ENCODE measurements at regions not wholly inside any gene's neighbourhood (a gene's known extent, or its start where the extent isn't known, plus 50 kb on each side); places are given as distances from the start of the nearest gene placed in this dataset.

DNA sequence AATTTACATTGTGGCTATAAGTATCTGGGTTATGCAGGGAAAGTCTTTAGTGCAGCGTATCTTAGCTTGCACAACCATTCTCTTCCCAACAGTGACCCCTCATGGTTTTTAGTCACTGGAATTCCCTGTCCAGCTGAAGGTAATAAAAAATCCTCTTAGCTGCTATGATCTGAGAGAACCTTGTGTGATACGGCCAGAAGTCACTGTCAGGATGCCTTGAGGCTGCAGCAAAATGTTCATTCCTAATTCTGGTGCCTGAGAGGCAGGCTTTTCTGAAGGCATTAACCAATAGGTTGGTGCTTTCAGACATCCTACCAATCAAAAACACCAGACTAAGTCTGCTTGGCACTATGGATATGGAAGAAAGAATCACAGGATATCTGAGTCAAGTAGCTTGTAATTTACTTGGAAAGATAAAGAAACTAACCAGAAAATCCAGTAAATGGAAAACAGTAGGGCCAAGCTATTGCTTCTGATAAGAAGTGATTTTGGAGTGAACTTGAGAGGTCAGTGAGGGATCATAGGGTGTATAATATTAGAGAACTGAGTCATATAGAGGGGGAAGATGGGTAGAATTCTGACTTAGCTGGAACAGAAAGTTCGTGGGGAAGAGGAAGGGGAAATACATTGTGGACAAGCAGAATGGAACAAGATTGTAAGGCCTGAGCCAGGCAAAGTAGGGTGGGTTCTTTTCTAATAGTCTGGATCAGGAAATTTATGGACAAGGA lies 89.0 kb upstream of the SLC14A2 start:
- intact Hi-C loops (cut with DNase I), result no loop called here
- H3K27me3 ChIP-seq, result no peaks in the 10 kb centered on the region
- TF ChIP-seq, protein P1, sequence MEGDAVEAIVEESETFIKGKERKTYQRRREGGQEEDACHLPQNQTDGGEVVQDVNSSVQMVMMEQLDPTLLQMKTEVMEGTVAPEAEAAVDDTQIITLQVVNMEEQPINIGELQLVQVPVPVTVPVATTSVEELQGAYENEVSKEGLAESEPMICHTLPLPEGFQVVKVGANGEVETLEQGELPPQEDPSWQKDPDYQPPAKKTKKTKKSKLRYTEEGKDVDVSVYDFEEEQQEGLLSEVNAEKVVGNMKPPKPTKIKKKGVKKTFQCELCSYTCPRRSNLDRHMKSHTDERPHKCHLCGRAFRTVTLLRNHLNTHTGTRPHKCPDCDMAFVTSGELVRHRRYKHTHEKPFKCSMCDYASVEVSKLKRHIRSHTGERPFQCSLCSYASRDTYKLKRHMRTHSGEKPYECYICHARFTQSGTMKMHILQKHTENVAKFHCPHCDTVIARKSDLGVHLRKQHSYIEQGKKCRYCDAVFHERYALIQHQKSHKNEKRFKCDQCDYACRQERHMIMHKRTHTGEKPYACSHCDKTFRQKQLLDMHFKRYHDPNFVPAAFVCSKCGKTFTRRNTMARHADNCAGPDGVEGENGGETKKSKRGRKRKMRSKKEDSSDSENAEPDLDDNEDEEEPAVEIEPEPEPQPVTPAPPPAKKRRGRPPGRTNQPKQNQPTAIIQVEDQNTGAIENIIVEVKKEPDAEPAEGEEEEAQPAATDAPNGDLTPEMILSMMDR (IDR thresholded peaks at IDR 0.05), result no peak
- no peak for DNase-seq
- H3K4me1 ChIP-seq, result no peaks in the 10 kb centered on the region
- no peaks in the 10 kb centered on the region for H3K9me3 ChIP-seq
- H3K27ac ChIP-seq, result peak overlapping the region; percentile 47
- H3K36me3 ChIP-seq, result no peaks in the 10 kb centered on the region
- ATAC-seq, result no peak
- no peak overlapping the region for H3K4me3 ChIP-seq

DNA sequence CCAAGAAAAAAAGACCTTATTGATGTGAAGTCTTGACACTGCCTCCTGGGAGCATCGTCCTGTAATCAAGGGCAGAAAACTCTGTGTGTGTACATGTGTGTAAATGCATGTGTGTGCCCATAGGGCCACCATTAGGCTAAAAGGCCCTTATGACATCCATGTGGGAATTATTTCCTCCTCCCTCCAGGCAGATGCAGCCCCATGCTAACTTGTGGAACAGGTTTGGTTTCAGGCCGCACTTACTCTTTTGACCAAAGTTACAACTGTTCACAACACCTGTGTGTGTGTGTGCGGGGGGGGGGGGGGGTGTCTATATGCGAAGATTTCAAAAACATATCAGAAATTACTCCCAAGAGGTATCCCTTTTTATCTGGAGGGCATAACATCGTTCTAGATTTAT lies 87.4 kb upstream of the SLC14A2 start:
- no peak for ATAC-seq
- Histone ChIP-seq H3K4me1 (no peaks in the 10 kb centered on the region), H3K36me3 (no peaks in the 10 kb centered on the region), H3K27ac (no peak overlapping the region), H3K27me3 (no peaks in the 10 kb centered on the region), H3K4me3 (no peak overlapping the region), H3K9me3 (no peaks in the 10 kb centered on the region)
- DNase-seq, result no peak
- TF ChIP-seq, protein P1 (IDR thresholded peaks at IDR 0.05), result no peak
- intact Hi-C loops (cut with DNase I), result no loop called here

DNA sequence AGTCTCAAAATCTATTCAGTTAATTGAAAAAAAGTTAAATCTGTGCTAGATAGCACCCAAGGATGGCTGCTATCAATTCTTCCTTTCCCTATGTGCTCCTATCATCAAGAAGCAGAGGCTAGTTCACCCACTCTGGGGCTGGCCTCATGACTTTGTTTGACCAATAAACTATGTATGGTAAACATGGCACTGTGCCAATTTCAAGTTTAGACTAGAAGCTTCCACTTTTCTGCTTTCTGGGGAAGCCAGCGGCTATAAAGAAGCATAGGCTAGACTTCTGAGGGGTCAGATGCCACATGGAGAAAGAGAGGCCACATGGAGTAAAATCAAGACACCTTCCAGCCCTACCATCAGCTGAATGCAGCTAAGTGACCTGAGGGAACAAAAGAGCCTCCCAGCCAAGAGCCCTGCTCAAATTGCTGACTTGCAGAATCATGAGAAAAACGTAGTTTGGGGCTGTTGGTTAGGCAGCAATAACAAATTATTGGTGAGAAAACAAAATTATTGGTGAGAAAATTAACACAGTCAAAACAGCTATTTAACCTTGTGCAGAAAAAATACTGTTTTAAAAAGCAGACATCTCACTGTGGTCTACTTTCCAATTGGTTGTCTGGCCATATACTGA lies 86.5 kb upstream of the SLC14A2 start:
- Histone ChIP-seq H3K27ac (no peak overlapping the region), H3K27me3 (no peaks in the 10 kb centered on the region), H3K36me3 (no peaks in the 10 kb centered on the region), H3K4me1 (no peaks in the 10 kb centered on the region), H3K9me3 (no peaks in the 10 kb centered on the region), H3K4me3 (no peak overlapping the region)
- ATAC-seq (no peak), DNase-seq (no peak)
- intact Hi-C loops (cut with DNase I), result no loop called here
- TF ChIP-seq, protein P1 (IDR thresholded peaks at IDR 0.05), result no peak

DNA sequence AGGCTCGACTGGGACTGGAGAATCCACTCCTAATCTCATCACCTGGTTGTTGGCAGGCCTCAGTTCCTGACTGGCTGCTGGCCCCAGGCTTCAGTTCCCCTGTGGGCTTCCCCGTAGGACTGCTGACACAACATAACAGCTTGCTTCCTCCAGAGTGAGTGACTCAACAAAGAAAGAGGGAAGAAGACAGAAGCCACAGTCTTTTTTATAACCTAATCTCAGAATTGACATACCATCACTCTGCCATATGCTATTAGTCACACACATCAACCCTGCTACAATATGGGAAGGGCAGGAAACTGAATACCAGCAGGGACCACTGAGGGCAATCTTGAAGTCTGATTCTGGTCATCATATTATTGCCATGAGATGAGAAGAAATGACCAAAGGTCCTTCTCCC lies 76.8 kb upstream of the SLC14A2 start:
- DNase-seq, result no peak
- TF ChIP-seq, protein P1 (IDR thresholded peaks at IDR 0.05), result no peak
- Histone ChIP-seq H3K36me3 (no peaks in the 10 kb centered on the region), H3K9me3 (no peaks in the 10 kb centered on the region), H3K27ac (no peak overlapping the region), H3K27me3 (no peaks in the 10 kb centered on the region), H3K4me3 (no peak overlapping the region), H3K4me1 (no peaks in the 10 kb centered on the region)
- intact Hi-C loops (cut with DNase I), result no loop called here
- ATAC-seq, result no peak

DNA sequence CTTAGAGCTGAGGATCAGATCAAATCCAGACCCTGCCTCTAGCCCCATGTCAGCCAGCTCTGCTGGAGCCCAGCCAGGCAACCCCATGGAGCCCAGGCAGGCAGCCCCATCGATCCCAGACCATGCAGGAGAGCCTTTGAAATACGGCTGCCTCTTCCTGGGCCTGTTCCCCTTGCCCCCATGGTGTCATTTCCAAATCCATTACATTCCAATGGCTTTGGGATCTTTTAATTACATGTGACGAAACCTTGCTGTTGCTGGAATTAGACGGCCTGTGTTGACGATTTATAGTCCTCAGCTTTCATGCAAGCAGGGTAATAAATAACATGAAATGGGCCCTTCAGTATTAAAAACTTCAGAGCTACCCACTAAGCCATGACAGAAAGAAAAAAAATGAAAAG lies 75.8 kb upstream of the SLC14A2 start:
- DNase-seq, result no peak

More for the DNA sequence above, 75.8 kb upstream of the SLC14A2 start:
- H3K27me3 ChIP-seq, result no peaks in the 10 kb centered on the region
- H3K4me3 ChIP-seq, result no peak overlapping the region
- H3K36me3 ChIP-seq, result no peaks in the 10 kb centered on the region
- no peaks in the 10 kb centered on the region for H3K4me1 ChIP-seq
- no peaks in the 10 kb centered on the region for H3K9me3 ChIP-seq
- intact Hi-C loops (cut with DNase I), result no loop called here
- no peak overlapping the region for H3K27ac ChIP-seq
- TF ChIP-seq, protein P1 (IDR thresholded peaks at IDR 0.05), result no peak
- no peak for ATAC-seq

Data from upper lobe of right lung (tissue), 1 donor.